GM18502 (cell line): ENCODE measurements at regions not wholly inside any gene's neighbourhood (a gene's known extent, or its start where the extent isn't known, plus 50 kb on each side); places are given as distances from the start of the nearest gene placed in this dataset.

Experiments
- ATAC-seq: cut with Tn5 transposase; IDR thresholded peaks from one replicate; pipeline ENCODE4 v1.9.1; 2021; ENCODE audit warnings: mild to moderate bottlenecking; ENCODE audit not compliant: unreplicated experiment, poor library complexity

DNA sequence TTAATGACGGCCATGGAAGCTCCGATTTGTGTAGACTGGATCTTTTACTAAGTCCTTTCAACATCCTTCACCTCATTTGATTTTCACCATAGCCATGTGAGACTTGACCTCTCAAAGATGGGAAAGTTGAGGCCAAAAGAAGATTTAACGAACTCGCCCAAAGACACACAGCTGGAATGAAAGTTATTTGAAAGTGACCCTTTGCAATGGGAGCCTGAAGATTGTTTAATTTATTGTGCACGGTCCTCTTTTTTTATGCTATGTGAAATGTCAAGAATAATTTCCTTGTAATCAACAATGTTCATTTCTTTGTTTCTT, 58.0 kb upstream of the COPS8 start:
- no peak for ATAC-seq

GRCh38 chr2:237030382-237030781, 55.3 kb upstream of the COPS8 start:
- no peak for ATAC-seq

DNA sequence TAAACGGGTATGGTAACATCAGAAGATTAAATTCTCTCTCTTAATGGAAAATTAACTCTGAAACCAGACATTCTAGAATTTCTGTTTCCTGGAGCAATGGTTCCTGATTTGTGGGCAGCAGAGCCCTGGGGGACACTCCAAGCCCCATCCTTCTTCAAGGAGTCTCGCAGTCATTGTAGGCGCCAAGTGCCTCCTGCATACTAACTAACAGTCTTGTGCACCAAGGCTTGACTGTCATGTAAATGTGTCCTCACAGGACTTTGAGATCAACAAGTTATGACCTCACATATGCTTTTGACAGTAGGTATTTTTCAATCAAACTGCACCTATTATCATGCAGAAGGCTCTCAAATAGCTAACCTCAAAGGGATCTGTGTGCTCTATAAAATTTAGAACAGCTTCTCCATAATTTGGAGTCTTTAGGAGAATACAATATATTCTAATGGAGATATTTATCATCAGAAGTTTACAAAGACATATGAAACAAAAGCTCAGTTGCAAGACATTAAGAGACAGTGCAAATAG, 52.1 kb upstream of the COPS8 start:
- ATAC-seq, result no peak

DNA sequence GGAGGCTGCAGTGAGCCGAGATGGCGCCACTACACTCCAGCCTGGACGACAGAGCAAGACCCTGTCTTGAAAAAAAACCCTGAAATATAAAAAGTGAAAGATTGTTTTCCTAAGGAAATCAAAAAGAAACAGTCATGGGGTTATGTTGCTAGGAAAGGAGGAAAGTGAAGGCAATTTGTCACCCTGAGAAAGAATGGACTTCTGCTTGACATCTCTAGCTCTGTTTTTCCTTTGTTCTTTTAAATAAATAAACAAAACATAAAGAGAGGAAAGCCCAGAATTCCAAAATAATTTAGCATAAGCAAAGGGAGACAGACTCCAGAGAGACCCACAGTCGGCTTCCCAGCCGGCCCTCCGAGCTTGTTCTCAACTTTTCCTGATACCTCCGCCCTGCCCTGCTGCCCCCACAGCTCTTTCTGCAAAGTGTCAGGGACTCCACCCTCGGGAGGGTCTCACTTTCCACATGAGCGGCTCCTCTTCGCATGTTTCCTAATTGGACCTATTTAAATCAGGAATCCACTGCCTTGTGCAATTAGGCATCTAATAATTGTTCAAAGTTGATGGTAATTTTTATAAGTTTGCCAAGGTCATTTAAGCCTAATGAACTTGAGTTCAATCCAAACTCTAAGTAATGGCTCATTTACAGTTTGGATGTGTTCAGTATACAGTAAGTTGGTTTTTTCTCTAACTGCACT, 49.8 kb upstream of the COPS8 start:
- ATAC-seq, result no peak
